GM19238 (cell line): ENCODE measurements at regions not wholly inside any gene's neighbourhood (a gene's known extent, or its start where the extent isn't known, plus 50 kb on each side); places are given as distances from the start of the nearest gene placed in this dataset.

Experiments
- DNase-seq: peaks from one replicate; pipeline ENCODE4 v3.0.0; 2011; ENCODE audit warnings: low spot score; ENCODE audit not compliant: insufficient read length

- no peak for DNase-seq
Measured at GRCh38 chr7:156456032-156456431, 184.5 kb upstream of the RNF32 start.

GRCh38 chr7:156450473-156450872 is 190.1 kb upstream of the RNF32 start:
- no peak for DNase-seq

- no peak for DNase-seq
Measured at GRCh38 chr7:156448918-156449317, 191.7 kb upstream of the RNF32 start.

- no peak for DNase-seq
Measured at GRCh38 chr7:156446990-156447389, 193.6 kb upstream of the RNF32 start.

GRCh38 chr7:156445997-156446761 is 194.4 kb upstream of the RNF32 start:
- no peak for DNase-seq

GRCh38 chr7:156442516-156442915 is 198.1 kb upstream of the RNF32 start:
- DNase-seq, result no peak

GRCh38 chr7:156440456-156440855 is 200.1 kb upstream of the RNF32 start:
- no peak for DNase-seq

GRCh38 chr7:156438011-156438410 is 202.6 kb upstream of the RNF32 start:
- DNase-seq, result no peak

- DNase-seq, result no peak
Measured at GRCh38 chr7:156437021-156437614, 203.5 kb upstream of the RNF32 start.

- DNase-seq, result no peak
Measured at GRCh38 chr7:156435486-156436231, 204.9 kb upstream of the RNF32 start.

- no peak for DNase-seq
Measured at GRCh38 chr7:156434706-156435105, 205.9 kb upstream of the RNF32 start.

- DNase-seq, result no peak
Measured at GRCh38 chr7:156432018-156432417, 208.6 kb upstream of the RNF32 start.

GRCh38 chr7:156430109-156430508 is 210.5 kb upstream of the RNF32 start:
- no peak for DNase-seq

- no peak for DNase-seq
Measured at GRCh38 chr7:156429514-156429913, 211.1 kb upstream of the RNF32 start.

- no peak for DNase-seq
Measured at GRCh38 chr7:156423876-156424275, 216.7 kb upstream of the RNF32 start.

GRCh38 chr7:156420496-156420895 is 220.1 kb upstream of the RNF32 start:
- DNase-seq, result no peak

GRCh38 chr7:156419782-156420181 is 220.8 kb upstream of the RNF32 start:
- DNase-seq, result no peak

GRCh38 chr7:156402255-156402654 is 238.3 kb upstream of the RNF32 start:
- DNase-seq, result no peak

GRCh38 chr7:156401617-156402016 is 239.0 kb upstream of the RNF32 start:
- no peak for DNase-seq

- DNase-seq, result no peak
Measured at GRCh38 chr7:156400046-156400445, 240.5 kb upstream of the RNF32 start.

- DNase-seq, result no peak
Measured at GRCh38 chr7:156397249-156397648, 243.3 kb upstream of the RNF32 start.

- DNase-seq, result no peak
Measured at GRCh38 chr7:156389116-156389692, 251.4 kb upstream of the RNF32 start.
